ENCODE measurements at regions not wholly inside any gene's neighbourhood (a gene's known extent, or its start where the extent isn't known, plus 50 kb on each side); places are given as distances from the start of the nearest gene placed in this dataset.

- no peak for TF ChIP-seq CTCF (IDR thresholded peaks at IDR 0.05)
- no peak for TF ChIP-seq ZFX (IDR thresholded peaks at IDR 0.05; ENCODE audit: borderline replicate concordance)
Measured at GRCh38 chr3:171940151-171940649, 97.1 kb downstream of the TMEM212 start.

Measured in 22Rv1 (cell line).